ENCODE measurements at regions not wholly inside any gene's neighbourhood (a gene's known extent, or its start where the extent isn't known, plus 50 kb on each side); places are given as distances from the start of the nearest gene placed in this dataset.
A peak's percentile ranks its signal among the peaks of the same experiment; 100 is the strongest.

DNA sequence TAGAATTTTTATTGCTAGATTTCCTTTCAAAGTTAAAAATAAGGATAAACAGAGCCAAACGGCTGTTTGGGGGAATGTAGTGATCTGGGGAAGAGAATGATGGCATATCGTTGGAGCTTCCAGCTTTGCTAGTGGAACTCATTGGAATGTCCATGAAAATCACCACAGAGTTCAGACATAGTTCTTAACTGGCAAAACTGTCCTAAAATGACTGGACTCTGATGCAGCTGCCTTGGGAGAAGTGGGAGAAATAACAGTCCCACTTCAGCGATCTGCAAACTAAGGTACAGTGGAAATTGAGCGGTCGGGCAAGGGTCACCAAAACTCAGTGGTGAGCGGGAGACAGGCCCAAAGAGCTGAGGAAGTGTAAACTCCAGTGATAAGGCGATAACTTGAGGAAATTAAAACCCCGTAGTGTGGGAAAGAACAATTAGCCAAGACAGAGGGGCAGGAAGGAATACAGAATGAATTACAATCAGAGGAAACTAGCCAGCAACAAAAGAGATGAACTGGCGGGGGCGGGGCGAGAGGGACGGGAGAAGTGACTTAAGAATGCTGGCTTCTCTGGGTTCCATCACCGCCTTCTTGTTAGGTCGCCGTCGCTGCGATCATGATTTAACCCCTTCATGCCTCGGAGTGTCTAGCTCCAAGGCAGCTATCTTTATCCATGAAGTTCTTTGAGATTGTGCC, 89.8 kb upstream of the ARHGAP29 start:
- Histone ChIP-seq H3K27ac (peak overlapping the region; percentile 18 to 65 (median 44)), H3K27me3 (no peaks in the 10 kb centered on the region), H3K36me3 (no peaks in the 10 kb centered on the region), H3K9me3 (no peaks in the 10 kb centered on the region), H3K4me3 (no peak overlapping the region), H3K4me1 (peaks cover 0 to 21% (median 4%) of the 10 kb centered on the region in 3 donors)
- 17% methylated on average over 17 of the region's 18 CpGs for WGBS, 2 donors (ENCODE audit: low coverage in 1 of 2)
- ATAC-seq: no peak
- TF ChIP-seq POLR2A (IDR thresholded peaks at IDR 0.05) (no peak), POLR2AphosphoS5 (IDR thresholded peaks at IDR 0.05) (no peak), EP300 (IDR thresholded peaks at IDR 0.05) (no peak)
- TF ChIP-seq, protein P1, sequence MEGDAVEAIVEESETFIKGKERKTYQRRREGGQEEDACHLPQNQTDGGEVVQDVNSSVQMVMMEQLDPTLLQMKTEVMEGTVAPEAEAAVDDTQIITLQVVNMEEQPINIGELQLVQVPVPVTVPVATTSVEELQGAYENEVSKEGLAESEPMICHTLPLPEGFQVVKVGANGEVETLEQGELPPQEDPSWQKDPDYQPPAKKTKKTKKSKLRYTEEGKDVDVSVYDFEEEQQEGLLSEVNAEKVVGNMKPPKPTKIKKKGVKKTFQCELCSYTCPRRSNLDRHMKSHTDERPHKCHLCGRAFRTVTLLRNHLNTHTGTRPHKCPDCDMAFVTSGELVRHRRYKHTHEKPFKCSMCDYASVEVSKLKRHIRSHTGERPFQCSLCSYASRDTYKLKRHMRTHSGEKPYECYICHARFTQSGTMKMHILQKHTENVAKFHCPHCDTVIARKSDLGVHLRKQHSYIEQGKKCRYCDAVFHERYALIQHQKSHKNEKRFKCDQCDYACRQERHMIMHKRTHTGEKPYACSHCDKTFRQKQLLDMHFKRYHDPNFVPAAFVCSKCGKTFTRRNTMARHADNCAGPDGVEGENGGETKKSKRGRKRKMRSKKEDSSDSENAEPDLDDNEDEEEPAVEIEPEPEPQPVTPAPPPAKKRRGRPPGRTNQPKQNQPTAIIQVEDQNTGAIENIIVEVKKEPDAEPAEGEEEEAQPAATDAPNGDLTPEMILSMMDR (IDR thresholded peaks at IDR 0.05): no peak

- 40 to 46% methylated on average over 2 to 4 of the region's 4 CpGs for WGBS, 2 donors (ENCODE audit: low coverage in 1 of 2)
- H3K9me3 ChIP-seq: no peaks in the 10 kb centered on the region
- H3K4me3 ChIP-seq: no peak overlapping the region
- peak overlapping the region in 3 of 4 donors; percentile 25 to 65 (median 53) for H3K27ac ChIP-seq
- no peak for ATAC-seq
- H3K27me3 ChIP-seq: no peaks in the 10 kb centered on the region
- H3K4me1 ChIP-seq: peaks cover 0 to 21% (median 4%) of the 10 kb centered on the region in 3 donors
- TF ChIP-seq EP300 (IDR thresholded peaks at IDR 0.05) (no peak), POLR2AphosphoS5 (IDR thresholded peaks at IDR 0.05) (no peak), POLR2A (IDR thresholded peaks at IDR 0.05) (no peak)
- TF ChIP-seq, protein P1 (IDR thresholded peaks at IDR 0.05): no peak
- no peaks in the 10 kb centered on the region for H3K36me3 ChIP-seq
Measured at GRCh38 chr1:94326329-94326728, 88.9 kb upstream of the ARHGAP29 start.

DNA sequence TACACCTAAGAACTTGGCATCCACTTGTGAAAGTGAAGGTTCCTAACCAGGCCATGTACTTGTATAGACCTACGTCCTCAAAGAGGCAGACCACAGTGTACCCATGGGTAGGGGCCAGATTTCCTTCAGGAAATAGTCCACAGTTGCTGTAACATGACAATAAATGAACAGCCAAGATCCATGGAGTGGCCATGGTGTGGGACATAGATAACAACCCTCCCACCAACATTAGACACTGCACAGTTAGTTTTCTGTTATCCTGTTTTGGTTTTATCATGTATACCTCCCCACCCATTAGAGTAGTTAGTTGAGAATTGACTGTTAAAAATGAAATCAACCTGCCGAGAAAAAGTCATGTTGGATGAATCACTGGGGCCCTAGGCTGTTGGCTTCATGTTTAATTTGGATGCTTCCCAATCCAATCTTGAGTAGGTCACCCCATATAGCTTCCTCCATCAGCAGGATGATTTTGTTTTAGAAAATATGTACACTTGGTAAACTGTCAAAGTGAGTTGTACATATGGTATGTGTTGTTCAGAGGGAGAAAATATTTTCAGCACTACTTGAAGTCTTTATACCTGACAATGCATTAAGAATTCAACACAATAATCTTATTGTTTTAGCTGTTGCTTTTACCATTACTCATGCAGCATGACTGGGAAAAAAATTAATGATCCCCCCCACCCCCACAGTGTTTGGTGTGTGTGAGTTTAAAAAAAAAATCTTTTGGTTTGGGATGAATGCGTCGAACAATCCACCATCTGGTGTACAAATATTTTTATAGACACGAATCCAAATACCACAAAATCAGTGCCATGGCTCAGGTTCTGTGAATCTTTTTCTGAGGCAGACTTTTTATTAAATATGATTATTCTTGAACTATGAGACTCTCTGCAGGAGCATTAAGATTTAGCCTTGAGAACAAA, 88.3 kb upstream of the ARHGAP29 start:
- TF ChIP-seq POLR2AphosphoS5 (IDR thresholded peaks at IDR 0.05): no peak
- no peak for TF ChIP-seq POLR2A (IDR thresholded peaks at IDR 0.05)
- TF ChIP-seq EP300 (IDR thresholded peaks at IDR 0.05): no peak
- TF ChIP-seq, protein P1 (IDR thresholded peaks at IDR 0.05): no peak
- no peaks in the 10 kb centered on the region for H3K9me3 ChIP-seq
- peak; percentile 52 for ATAC-seq
- peak overlapping the region in 3 of 4 donors; percentile 31 to 65 (median 53) for H3K27ac ChIP-seq
- 32 to 44% methylated on average over 4 to 5 of the region's 5 CpGs for WGBS, 2 donors (ENCODE audit: low coverage in 1 of 2)
- H3K36me3 ChIP-seq: no peaks in the 10 kb centered on the region
- no peaks in the 10 kb centered on the region for H3K27me3 ChIP-seq
- peaks cover 0 to 21% (median 4%) of the 10 kb centered on the region in 3 donors for H3K4me1 ChIP-seq
- no peak overlapping the region for H3K4me3 ChIP-seq

- H3K4me3 ChIP-seq: no peak overlapping the region
- no peak for ATAC-seq
- H3K27ac ChIP-seq: no peak overlapping the region
- WGBS, 2 donors (ENCODE audit: low coverage in 1 of 2): 82 to 90% methylated on average over 3 to 4 of the region's 4 CpGs
- TF ChIP-seq, protein P1 (IDR thresholded peaks at IDR 0.05): no peak
- TF ChIP-seq POLR2A (IDR thresholded peaks at IDR 0.05) (no peak), POLR2AphosphoS5 (IDR thresholded peaks at IDR 0.05) (no peak), EP300 (IDR thresholded peaks at IDR 0.05) (no peak)
- no peaks in the 10 kb centered on the region for H3K27me3 ChIP-seq
- no peaks in the 10 kb centered on the region for H3K36me3 ChIP-seq
- peaks cover 0 to 17% (median 4%) of the 10 kb centered on the region in 3 donors for H3K4me1 ChIP-seq
- no peaks in the 10 kb centered on the region for H3K9me3 ChIP-seq
Measured at GRCh38 chr1:94324178-94324544, 86.8 kb upstream of the ARHGAP29 start.

All from gastroesophageal sphincter (tissue), 4 donors.